HCT116 (cell line): ENCODE measurements at regions not wholly inside any gene's neighbourhood (a gene's known extent, or its start where the extent isn't known, plus 50 kb on each side); places are given as distances from the start of the nearest gene placed in this dataset.

ENCODE experiments used
- ATAC-seq: fragments of 200-7000 bp; cut with Tn5 transposase; 2 replicates; pipeline ENCODE4 v1.9.1; 2020; ENCODE audit warnings: mild to moderate bottlenecking, moderate library complexity
- BruUV-seq: library from RNA; stranded (reverse); fragments of 400-500 nt; replicated peaks from 2 replicates; lab custom pipeline; 2021; lab: Mats Ljungman, UMichigan
- CTCF ChIA-PET: fragments of 300-600 bp; sonication (Branson Sonifier 250); formaldehyde crosslinking; loops from one replicate; lab custom pipeline; 2021; ENCODE audit warnings: antibody characterized with exemption; lab: Charles Lee
- POLR2A ChIA-PET: fragments of 300-600, 350-600 bp; sonication (Branson Sonifier 250); formaldehyde crosslinking; loops from one replicate; lab custom pipeline; 2021; ENCODE audit warnings: antibody characterized with exemption; lab: Charles Lee
- RAD21 ChIA-PET, 2 experiments: fragments of 300-600 bp; sonication (Branson Sonifier 250); formaldehyde crosslinking; loops; one replicate each; lab custom pipeline; 2023; ENCODE audit warnings: low total read pairs in 2 of 2; ENCODE audit not compliant: uncharacterized antibody in 2 of 2, unreplicated experiment in 2 of 2, low non-redundant PET in 1 of 2; lab: Charles Lee
- DNase-seq: peaks from one replicate; pipeline ENCODE4 v3.0.0-alpha.2; 2010; ENCODE audit warnings: low read depth, low spot score
- H2AFZ ChIP-seq: fragments of 200-600 bp; shearing (Covaris generic), sonication (generic); 2 replicates; pipeline ENCODE4 v1.6.1; 2017; ENCODE audit warnings: low read depth, mixed run types, mixed read lengths, antibody characterized with exemption, low read length; ENCODE audit not compliant: poor library complexity, severe bottlenecking
- H3K27ac ChIP-seq: 2 replicates; pipeline ENCODE4 v1.5.1; 2012; ENCODE audit warnings: low read depth, low read length
- H3K27me3 ChIP-seq: fragments of 200-600 bp; sonication (generic); 2 replicates; pipeline ENCODE4 v1.6.1; 2016; ENCODE audit warnings: mixed run types, low read length, mixed read lengths; ENCODE audit not compliant: insufficient read depth
- H3K36me3 ChIP-seq, 2 experiments: fragments of 200-500 bp in 1 of 2; fragments of 200-600 bp in 1 of 2; sonication (Bioruptor generic) in 1 of 2; sonication (generic) in 1 of 2; 2 replicates each; pipeline versions ENCODE4 v1.5.1 to v1.6.1; 2014 to 2016; ENCODE audit warnings: low read length in 2 of 2, inconsistent platforms in 1 of 2, mixed read lengths in 1 of 2, mixed run types in 1 of 2; ENCODE audit not compliant: insufficient read depth in 2 of 2, control insufficient read depth in 1 of 2
- H3K4me1 ChIP-seq, 2 experiments: fragments of 200-600 bp in 1 of 2; sonication (generic) in 1 of 2; 2 replicates each; pipeline versions ENCODE4 v1.5.1 to v1.6.1; 2012 to 2017; ENCODE audit warnings: low read length in 2 of 2, inconsistent platforms in 1 of 2, mild to moderate bottlenecking in 1 of 2, mixed read lengths in 1 of 2, mixed run types in 1 of 2, moderate library complexity in 1 of 2; ENCODE audit not compliant: insufficient read depth in 2 of 2, control insufficient read depth in 1 of 2
- H3K4me2 ChIP-seq: fragments of 200-600 bp; sonication (generic); 2 replicates; pipeline ENCODE4 v1.6.1; 2017; ENCODE audit warnings: mixed run types, low read length, mixed read lengths
- H3K4me3 ChIP-seq, 2 experiments: fragments of 200-600 bp in 1 of 2; sonication (generic) in 1 of 2; replicated peaks in 1 of 2; 2 replicates each; pipeline ENCODE4 v1.5.1; 2011 to 2016; ENCODE audit warnings: low read length in 2 of 2, control low read depth in 1 of 2, low read depth in 1 of 2, mild to moderate bottlenecking in 1 of 2, mixed read lengths in 1 of 2, mixed run types in 1 of 2
- H3K79me2 ChIP-seq: fragments of 200-600 bp; sonication (generic); 2 replicates; pipeline ENCODE4 v1.6.1; 2017; ENCODE audit warnings: mild to moderate bottlenecking, mixed run types, low read length, moderate library complexity, mixed read lengths; ENCODE audit not compliant: insufficient read depth
- H3K9ac ChIP-seq: fragments of 200-600 bp; sonication (generic); 2 replicates; pipeline ENCODE4 v1.6.1; 2016; ENCODE audit warnings: low read length, mixed read lengths
- H3K9me2 ChIP-seq: fragments of 200-600 bp; sonication (generic), shearing (Covaris generic); 2 replicates; pipeline ENCODE4 v1.6.1; 2017; ENCODE audit warnings: mixed run types, mild to moderate bottlenecking, moderate library complexity; ENCODE audit not compliant: insufficient read depth
- H3K9me3 ChIP-seq, 2 experiments: fragments of 200-500 bp in 1 of 2; fragments of 200-600 bp in 1 of 2; sonication (Bioruptor generic) in 1 of 2; sonication (generic) in 1 of 2; 2 replicates each; pipeline ENCODE4 v1.6.1; 2014 to 2017; ENCODE audit warnings: low read length in 2 of 2, mixed read lengths in 2 of 2, inconsistent platforms in 1 of 2, low read depth in 1 of 2, mild to moderate bottlenecking in 1 of 2, mixed run types in 1 of 2, moderate library complexity in 1 of 2; ENCODE audit not compliant: control insufficient read depth in 1 of 2, insufficient read depth in 1 of 2
- H4K20me1 ChIP-seq: fragments of 200-600 bp; sonication (generic), shearing (Covaris generic); 2 replicates; pipeline ENCODE4 v1.6.1; 2017; ENCODE audit warnings: mixed run types, mild to moderate bottlenecking, moderate library complexity; ENCODE audit not compliant: insufficient read depth
- CBX3 ChIP-seq: IDR thresholded peaks from 2 replicates; pipeline ENCODE4 v1.6.1; 2012; ENCODE audit warnings: low read depth
- CEBPB ChIP-seq: IDR thresholded peaks from 2 replicates; pipeline ENCODE4 v1.6.1; 2012; ENCODE audit warnings: low read depth
- EZH2 ChIP-seq: fragments of 200-600 bp; sonication (generic); IDR thresholded peaks from 2 replicates; pipeline ENCODE4 v1.6.1; 2017; ENCODE audit warnings: antibody characterized with exemption, mixed run types
- FOSL1 ChIP-seq: IDR thresholded peaks from 2 replicates; pipeline ENCODE4 v1.6.1; 2012; ENCODE audit warnings: low read depth
- JUND ChIP-seq: IDR thresholded peaks from 2 replicates; pipeline ENCODE4 v1.6.1; 2012
- REST ChIP-seq: IDR thresholded peaks from 2 replicates; pipeline ENCODE4 v1.6.1; 2012; ENCODE audit warnings: low read depth
- SIN3A ChIP-seq: IDR thresholded peaks from 2 replicates; pipeline ENCODE4 v1.6.1; 2012; ENCODE audit warnings: low read depth
- SP1 ChIP-seq: IDR thresholded peaks from 2 replicates; pipeline ENCODE4 v1.6.1; 2012; ENCODE audit warnings: low read depth
- SRF ChIP-seq: IDR thresholded peaks from 2 replicates; pipeline ENCODE4 v1.6.1; 2012; ENCODE audit warnings: low read depth
- ZBTB33 ChIP-seq: IDR thresholded peaks from 2 replicates; pipeline ENCODE4 v1.6.1; 2011; ENCODE audit warnings: mild to moderate bottlenecking, low read length, moderate library complexity; ENCODE audit not compliant: insufficient replicate concordance; ENCODE audit errors: extremely low read depth
- intact Hi-C: fragments of 100-400 bp; cut with micrococcal nuclease; formaldehyde crosslinking; loops from 2 replicates; pipeline ENCODE4 v1.10.0; 2022

- Histone ChIP-seq H3K36me3 (no peaks in the 10 kb centered on the region), H3K27me3 (no peaks in the 10 kb centered on the region), H3K9ac (no peak overlapping the region), H3K4me3 (peak overlapping the region in 1 of 2 experiments; percentile 35; a peak in 2 of 4 replicates), H4K20me1 (no peaks in the 10 kb centered on the region), H3K27ac (peak overlapping the region; percentile 56), H3K79me2 (no peaks in the 10 kb centered on the region)
- ChIA-PET CTCF (interaction anchor here (0.6 to 2.0 kb wide), 2 partner anchors 24 to 1610 kb away, joined by 3 to 5 read pairs; no protein-coding TSS in a partner anchor), POLR2A (no interaction called here)
- BruUV-seq, result no TSS peak
- intact Hi-C loops, result no loop called here
- TF ChIP-seq JUND (peak; percentile 76), SIN3A (no peak), CBX3 (peak; percentile 48; the same call in 1 of the 2 replicates), EZH2 (no peak), SP1 (peak; percentile 78), FOSL1 (peak; percentile 97), SRF (0 out of 2 replicates have a peak, but pooled peaks have one; percentile 42), ZBTB33 (no peak), REST (no peak), CEBPB (no peak)
- TF ChIP-seq, all 23 proteins: peak for 5
- Histone ChIP-seq H3K9me3 (no peaks in the 10 kb centered on the region), H3K4me1 (peaks cover 12 to 25% of the 10 kb centered on the region in 2 experiments), H3K4me2 (peak overlapping the region; percentile 75), H3K9me2 (no peaks in the 10 kb centered on the region), H2AFZ (peak overlapping the region; percentile 99)
- DNase-seq (peak; percentile 19), ATAC-seq (peak; percentile 68)
- RAD21 ChIA-PET, result no interaction called here
These were observed 115.0 kb downstream of the DNAJB9 start for GRCh38 chr7:108684629-108685028.
